GM18868 (cell line): ENCODE measurements at regions not wholly inside any gene's neighbourhood (a gene's known extent, or its start where the extent isn't known, plus 50 kb on each side); places are given as distances from the start of the nearest gene placed in this dataset.
"Not testable (repeated sequence)": the region's sequence is repeated elsewhere in the genome, so short reads cannot be mapped to it uniquely, and the experiment has no call there.

Source experiments
- ATAC-seq: cut with Tn5 transposase; IDR thresholded peaks from one replicate; pipeline ENCODE4 v1.9.1; 2021; ENCODE audit warnings: mild to moderate bottlenecking, moderate library complexity; ENCODE audit not compliant: unreplicated experiment

GRCh38 chr5:25458628-25459027, 813.9 kb upstream of the CDH10 start:
- no peak for ATAC-seq

- no peak for ATAC-seq
These were observed 808.7 kb upstream of the CDH10 start for GRCh38 chr5:25453500-25453899.

GRCh38 chr5:25451294-25451693, 806.5 kb upstream of the CDH10 start:
- ATAC-seq, result no peak

GRCh38 chr5:25448646-25449045, 803.9 kb upstream of the CDH10 start:
- ATAC-seq, result no peak

GRCh38 chr5:25448190-25448621, 803.4 kb upstream of the CDH10 start:
- ATAC-seq, result no peak

GRCh38 chr5:25446061-25446420, 801.3 kb upstream of the CDH10 start:
- not testable (repeated sequence) for ATAC-seq

- not testable (repeated sequence) for ATAC-seq
These were observed 800.7 kb upstream of the CDH10 start for GRCh38 chr5:25445381-25446060.

GRCh38 chr5:25444697-25445096, 799.9 kb upstream of the CDH10 start:
- no peak for ATAC-seq

GRCh38 chr5:25441810-25442209, 797.0 kb upstream of the CDH10 start:
- ATAC-seq, result no peak

GRCh38 chr5:25439025-25439424, 794.2 kb upstream of the CDH10 start:
- no peak for ATAC-seq

- not testable (repeated sequence) for ATAC-seq
These were observed 793.6 kb upstream of the CDH10 start for GRCh38 chr5:25438375-25438774.

- ATAC-seq, result no peak
These were observed 791.7 kb upstream of the CDH10 start for GRCh38 chr5:25436452-25436851.

GRCh38 chr5:25435882-25436281, 791.1 kb upstream of the CDH10 start:
- no peak for ATAC-seq

GRCh38 chr5:25427240-25427639, 782.5 kb upstream of the CDH10 start:
- ATAC-seq, result no peak

- no peak for ATAC-seq
These were observed 778.5 kb upstream of the CDH10 start for GRCh38 chr5:25423271-25423670.

GRCh38 chr5:25419684-25420083, 774.9 kb upstream of the CDH10 start:
- ATAC-seq, result no peak

- ATAC-seq, result no peak
These were observed 774.2 kb upstream of the CDH10 start for GRCh38 chr5:25418978-25419377.

GRCh38 chr5:25418319-25418859, 773.6 kb upstream of the CDH10 start:
- ATAC-seq, result no peak

GRCh38 chr5:25416960-25417359, 772.2 kb upstream of the CDH10 start:
- ATAC-seq, result no peak

- ATAC-seq, result no peak
These were observed 771.2 kb upstream of the CDH10 start for GRCh38 chr5:25415970-25416369.

- ATAC-seq, result no peak
These were observed 770.0 kb upstream of the CDH10 start for GRCh38 chr5:25414742-25415141.

GRCh38 chr5:25412116-25412661, 767.4 kb upstream of the CDH10 start:
- no peak for ATAC-seq

- not testable (repeated sequence) for ATAC-seq
These were observed 762.6 kb upstream of the CDH10 start for GRCh38 chr5:25407365-25407764.
